Stimulated activated CD4-positive, alpha-beta T cell treated with anti-CD3 and anti-CD28 coated beads, Interleukin-1b, Interleukin-23, amount 100 ng/mL, for 24 hours (primary cell): ENCODE measurements at regions not wholly inside any gene's neighbourhood (a gene's known extent, or its start where the extent isn't known, plus 50 kb on each side); places are given as distances from the start of the nearest gene placed in this dataset.

Source experiments
- DNase-seq, 4 experiments: peaks; one replicate each; pipeline ENCODE4 v3.0.0-alpha.2; 2020; ENCODE audit warnings: low read depth in 4 of 4, low spot score in 1 of 4

DNA sequence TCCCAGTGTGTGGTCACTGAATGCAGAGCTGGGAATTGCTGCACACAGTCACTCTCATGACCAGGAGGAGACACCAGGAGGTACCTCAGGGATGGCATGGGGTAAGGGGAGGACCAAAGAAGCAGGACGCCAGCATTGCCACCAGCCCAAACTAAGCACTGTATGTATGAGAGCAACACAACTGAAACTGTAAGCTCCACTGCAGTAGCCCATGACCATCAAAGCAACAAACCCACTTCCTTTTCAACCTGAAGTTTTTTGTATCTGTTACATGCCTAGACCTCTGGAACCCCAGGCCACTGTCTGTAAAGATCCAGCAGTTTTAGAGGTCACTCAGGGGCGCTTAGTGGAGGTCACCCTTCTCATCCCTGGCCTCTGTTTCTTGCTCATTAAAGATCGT lies 164.3 kb downstream of the SETD4 start:
- no peak for DNase-seq

DNA sequence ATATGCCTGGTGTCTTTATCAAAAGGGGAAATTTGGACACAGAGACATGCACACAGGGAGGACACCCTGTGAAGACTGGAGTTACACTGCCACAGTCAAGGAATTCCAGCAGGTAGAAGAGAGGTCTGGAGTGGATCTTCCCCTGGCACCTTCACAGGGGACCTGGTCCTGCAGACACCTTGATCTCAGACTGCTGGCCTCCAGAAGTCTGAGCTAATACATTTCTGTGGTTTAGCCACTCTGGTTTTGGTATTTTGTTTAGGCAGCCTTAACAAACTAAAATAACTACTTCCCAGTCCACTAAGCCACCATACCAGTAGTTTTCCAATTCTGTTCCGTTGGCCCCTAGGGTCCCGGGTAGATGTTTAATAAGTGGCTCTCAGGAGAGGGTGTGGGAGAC lies 164.7 kb downstream of the SETD4 start:
- no peak for DNase-seq

- no peak for DNase-seq
Observed at GRCh38 chr21:35893156-35893555, 167.2 kb downstream of the SETD4 start.

- DNase-seq = no peak
Observed at GRCh38 chr21:35886887-35887286, 173.4 kb downstream of the SETD4 start.

DNA sequence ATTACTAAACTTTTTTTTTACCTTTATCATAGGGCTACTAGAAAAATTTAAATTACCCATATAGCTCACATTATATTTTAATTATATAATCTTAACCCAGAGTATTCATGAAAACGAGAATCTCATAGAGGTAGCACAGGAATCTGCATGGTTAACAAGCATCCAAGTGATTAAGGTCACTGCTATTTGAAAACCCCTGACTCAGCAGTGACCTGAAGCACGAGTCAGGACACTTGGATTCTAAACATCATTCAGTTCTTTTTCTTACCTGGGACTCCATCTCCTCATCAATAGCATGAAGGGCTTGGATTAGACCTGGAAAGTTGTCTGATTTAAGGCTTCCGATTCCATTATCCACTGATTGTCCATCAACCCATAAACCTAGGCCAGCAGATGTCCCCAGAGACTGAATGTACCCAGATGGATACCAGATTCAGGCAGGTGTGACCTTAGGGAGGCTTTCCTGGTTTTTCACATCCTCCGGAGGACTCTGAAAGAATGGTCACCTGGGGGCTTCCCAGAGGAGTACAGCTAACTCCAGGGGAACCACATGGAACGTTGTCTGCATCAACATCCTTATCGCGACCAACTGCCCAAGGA lies 174.3 kb downstream of the SETD4 start:
- no peak for DNase-seq

DNA sequence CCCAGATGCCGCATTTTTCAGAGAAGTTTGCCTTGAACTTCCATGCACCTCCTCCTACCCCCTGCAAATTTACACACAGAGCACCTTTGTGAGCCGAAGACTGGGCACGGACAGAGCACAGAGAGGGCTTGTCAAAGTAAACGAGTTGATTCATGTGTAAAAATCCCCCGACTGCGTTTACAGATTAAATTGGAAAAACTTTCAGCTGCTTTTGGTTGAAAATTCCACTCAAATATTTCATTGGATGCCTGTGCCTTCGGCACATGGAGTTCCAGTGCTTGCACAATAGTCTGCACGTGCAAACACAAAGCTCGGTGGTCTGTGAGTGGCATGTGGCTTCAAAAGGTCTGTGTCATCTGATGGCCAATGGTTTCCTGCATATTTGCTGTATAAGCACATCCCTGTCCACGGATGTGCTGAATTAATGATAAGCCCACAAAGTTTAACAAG lies 177.5 kb downstream of the SETD4 start:
- no peak for DNase-seq

DNA sequence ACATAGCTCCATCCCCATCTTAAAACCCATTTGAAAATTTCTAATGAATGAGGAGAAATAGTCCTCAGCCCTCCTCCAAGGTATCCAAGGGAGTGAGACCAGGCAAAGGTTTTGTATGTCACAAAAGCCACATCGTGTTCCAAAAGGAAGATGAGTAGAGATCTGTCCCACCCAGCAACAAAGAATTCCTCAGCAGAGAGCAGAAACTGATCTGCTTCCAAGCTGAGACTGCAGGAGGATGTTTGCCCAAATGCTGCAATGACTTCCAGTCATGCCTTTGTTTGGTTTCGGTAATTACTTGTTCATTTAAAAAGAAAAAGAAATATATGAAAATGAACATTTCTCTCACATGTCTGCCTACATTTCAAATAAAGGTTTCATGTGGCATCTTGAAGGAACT lies 186.9 kb downstream of the SETD4 start:
- no peak for DNase-seq

- no peak for DNase-seq
Observed at GRCh38 chr21:35871906-35872305, 188.4 kb downstream of the SETD4 start.

- DNase-seq = no peak
Observed at GRCh38 chr21:35868869-35869223, 191.5 kb downstream of the SETD4 start.

DNA sequence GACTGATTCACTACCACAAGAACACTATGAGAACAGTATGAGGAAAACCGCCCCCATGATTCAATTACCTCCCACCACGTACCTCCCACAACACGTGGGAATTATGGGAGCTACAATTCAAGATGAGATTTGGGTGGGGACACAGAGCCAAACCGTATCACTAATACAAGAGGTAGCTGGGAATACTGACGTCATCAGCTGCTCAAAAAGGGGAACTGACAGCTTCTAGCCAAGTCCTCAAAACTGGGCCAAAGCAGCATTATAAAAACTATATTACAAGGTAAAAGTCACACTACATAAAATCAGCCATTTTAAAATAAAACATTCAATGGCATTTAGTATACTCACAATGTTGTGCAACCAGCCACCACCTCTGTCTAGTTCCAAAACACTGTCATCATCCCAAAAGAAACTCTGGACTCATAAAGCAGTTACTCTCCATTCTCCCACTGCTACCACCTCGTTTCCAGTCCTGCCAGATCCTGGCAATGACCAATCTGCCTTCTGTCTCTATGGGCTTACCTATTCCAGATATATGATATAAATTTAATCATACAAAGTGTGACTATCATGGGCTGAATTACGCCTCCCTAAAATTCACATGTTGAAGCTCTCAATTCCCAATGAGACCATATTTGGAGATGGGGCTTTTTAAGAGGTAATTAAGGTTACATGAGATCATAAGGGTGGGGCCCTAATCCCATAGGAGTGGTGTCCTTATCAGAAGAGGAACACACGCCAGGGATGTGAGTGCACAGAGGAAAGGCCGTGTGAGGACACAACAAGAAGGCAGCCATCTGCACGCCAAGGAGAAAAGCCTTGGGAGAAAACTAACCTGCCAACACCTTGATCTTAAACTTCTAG lies 192.1 kb downstream of the SETD4 start:
- no peak for DNase-seq

DNA sequence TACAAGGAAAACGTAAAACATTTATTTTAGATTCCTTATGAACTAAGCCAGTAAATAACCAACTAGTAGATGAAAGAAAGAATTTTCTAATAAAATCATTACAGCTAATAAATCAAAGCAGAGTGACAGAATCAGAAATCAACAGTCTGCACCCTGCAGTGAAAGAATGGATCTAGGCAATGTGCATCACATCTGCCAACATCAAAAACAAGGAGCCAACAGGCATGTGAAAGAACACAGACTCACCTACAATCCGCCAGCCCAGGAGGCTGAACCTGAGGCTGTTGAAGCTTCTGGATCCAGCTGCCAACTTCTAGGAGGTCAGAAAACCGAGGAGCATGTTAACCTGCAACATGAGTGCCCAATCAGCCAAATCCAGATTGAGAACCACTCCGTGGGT lies 196.3 kb downstream of the SETD4 start:
- no peak for DNase-seq

- DNase-seq = no peak
Observed at GRCh38 chr21:35862969-35863368, 197.4 kb downstream of the SETD4 start.

GRCh38 chr21:35861661-35862060 lies 198.7 kb downstream of the SETD4 start:
- no peak for DNase-seq

- no peak for DNase-seq
Observed at GRCh38 chr21:35860189-35860869, 200.0 kb downstream of the SETD4 start.

- DNase-seq = no peak
Observed at GRCh38 chr21:35859677-35860076, 200.6 kb downstream of the SETD4 start.

DNA sequence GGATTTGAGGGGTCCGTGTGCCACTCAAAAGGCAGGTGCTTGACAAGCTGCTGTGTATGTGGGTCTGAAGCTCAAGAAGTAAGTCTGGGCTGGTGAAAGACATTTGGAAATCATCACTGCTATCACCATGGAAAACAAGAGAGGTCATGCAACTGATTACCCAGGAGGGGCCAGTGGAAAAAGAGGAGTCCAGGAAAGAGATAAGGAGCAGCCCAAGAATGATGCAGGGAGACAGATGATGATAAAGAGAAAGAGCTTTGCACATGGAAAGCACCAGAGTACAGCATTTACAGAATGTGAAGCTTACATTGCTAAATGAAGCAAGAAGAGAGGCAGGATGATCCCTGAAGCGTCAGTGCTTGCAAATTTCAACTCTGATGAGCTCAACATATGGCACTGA lies 203.2 kb downstream of the SETD4 start:
- DNase-seq = no peak

DNA sequence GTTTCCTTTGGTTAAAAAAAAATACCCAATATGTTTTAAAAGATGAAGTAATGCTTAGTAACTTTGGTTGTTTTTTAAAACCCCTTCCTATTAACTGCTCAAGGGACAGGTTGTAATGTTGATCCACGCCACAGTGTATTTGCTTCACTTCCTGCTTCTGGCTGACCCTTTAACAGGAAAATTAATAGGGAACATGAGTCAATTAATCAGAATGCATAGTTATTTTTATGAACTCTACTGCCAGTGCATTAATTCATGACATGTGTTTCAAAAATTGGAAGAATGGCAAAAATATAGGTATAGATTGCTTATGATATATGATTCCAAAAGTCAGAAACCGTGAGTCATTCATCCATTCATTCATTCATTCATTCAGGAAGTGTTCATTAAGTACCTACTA lies 204.8 kb downstream of the SETD4 start:
- no peak for DNase-seq

DNA sequence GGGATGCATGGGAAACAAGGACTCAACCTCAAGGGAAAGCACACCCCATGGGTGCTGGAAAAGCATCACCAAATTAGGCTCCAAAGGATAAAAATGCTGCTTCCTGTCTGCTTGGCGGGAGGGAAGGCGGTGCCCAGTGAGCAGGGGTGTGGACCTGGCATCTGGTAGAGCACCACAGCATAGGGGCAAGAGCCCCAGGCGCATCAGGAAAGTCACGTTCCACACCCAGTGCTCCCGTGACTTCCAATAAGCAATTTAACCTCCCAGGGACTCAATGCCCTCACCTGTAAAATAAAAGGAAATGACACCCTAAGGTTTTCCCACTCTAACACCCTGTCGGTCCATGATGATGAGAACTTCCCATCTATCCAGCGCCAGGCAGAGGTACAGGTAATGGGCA lies 206.0 kb downstream of the SETD4 start:
- no peak for DNase-seq

DNA sequence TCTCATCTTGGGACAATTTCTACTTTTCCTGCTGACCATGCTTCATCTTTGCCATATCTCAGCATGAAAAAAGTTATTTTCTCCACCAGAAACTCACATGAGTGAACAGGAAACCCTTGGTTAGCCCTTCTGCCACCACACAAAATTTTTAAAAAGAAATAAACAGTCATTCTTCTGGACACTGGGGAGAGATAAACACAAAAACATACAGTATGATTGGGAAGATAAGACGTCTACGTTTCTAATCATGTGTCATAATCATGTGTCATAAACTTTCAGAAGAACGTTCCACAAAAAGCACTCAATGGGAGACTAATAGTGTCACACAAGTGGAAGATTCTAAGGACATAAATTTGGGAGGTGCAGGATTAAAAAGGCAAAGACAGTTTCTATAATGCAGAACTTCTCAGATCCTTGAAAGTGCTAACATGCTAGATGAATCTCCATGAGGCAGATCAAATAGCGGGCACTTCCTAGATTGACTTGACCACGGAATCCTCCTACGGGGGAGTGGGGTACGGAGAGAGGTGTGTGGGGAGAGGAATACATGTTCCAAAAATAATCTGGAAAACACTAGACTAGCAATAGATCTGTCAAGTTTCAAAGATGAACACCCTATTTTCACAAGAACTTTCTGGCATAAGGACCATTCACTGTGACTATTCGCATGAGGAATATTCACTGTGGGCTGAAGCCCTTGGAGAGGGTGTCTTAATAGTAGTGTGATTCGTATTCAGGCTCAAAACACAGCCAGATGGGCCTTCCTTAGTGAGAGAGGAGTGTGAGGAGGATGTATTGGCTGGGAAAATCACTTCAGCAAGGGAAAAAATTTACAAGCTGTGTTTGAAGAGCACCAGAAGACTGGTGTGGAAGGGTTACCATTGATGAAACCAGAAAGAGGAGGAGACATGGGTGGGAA lies 206.7 kb downstream of the SETD4 start:
- DNase-seq = no peak

- no peak for DNase-seq
Observed at GRCh38 chr21:35852820-35853219, 207.5 kb downstream of the SETD4 start.

GRCh38 chr21:35850542-35851103 lies 209.7 kb downstream of the SETD4 start:
- no peak for DNase-seq
